GM23338 (cell line): ENCODE measurements at regions not wholly inside any gene's neighbourhood (a gene's known extent, or its start where the extent isn't known, plus 50 kb on each side); places are given as distances from the start of the nearest gene placed in this dataset.

Experiments
- ATAC-seq: fragments of 200-7000 bp; cut with Tn5 transposase; 3 replicates; pipeline ENCODE4 v1.9.1; 2020
- DNase-seq: peaks from one replicate; pipeline ENCODE4 v3.0.0-alpha.2; 2015; ENCODE audit warnings: low spot score
- H2AFZ ChIP-seq: fragments of 200-600 bp; sonication (generic); 2 replicates; pipeline ENCODE4 v1.8.0; 2016; ENCODE audit warnings: antibody characterized with exemption, mild to moderate bottlenecking, moderate library complexity
- H3F3A ChIP-seq: fragments of 200-600 bp; sonication (generic); replicated peaks from 2 replicates; pipeline ENCODE4 v1.8.0; 2017; ENCODE audit warnings: antibody characterized with exemption, mixed run types, low read depth
- H3K27ac ChIP-seq: fragments of 200-600 bp; sonication (generic); 2 replicates; pipeline ENCODE4 v1.6.1; 2016; ENCODE audit warnings: low read depth
- H3K27me3 ChIP-seq: fragments of 200-600 bp; sonication (generic); 2 replicates; pipeline ENCODE4 v1.8.0; 2016; ENCODE audit warnings: mild to moderate bottlenecking, mixed run types, moderate library complexity; ENCODE audit not compliant: insufficient read depth
- H3K36me3 ChIP-seq: fragments of 200-600 bp; sonication (generic); 2 replicates; pipeline ENCODE4 v1.8.0; 2016; ENCODE audit warnings: mild to moderate bottlenecking; ENCODE audit not compliant: insufficient read depth
- H3K4me1 ChIP-seq: fragments of 200-600 bp; sonication (generic); 2 replicates; pipeline ENCODE4 v1.8.0; 2016; ENCODE audit warnings: mild to moderate bottlenecking, moderate library complexity; ENCODE audit not compliant: insufficient read depth
- H3K4me2 ChIP-seq: fragments of 200-600 bp; sonication (generic); 2 replicates; pipeline ENCODE4 v1.7.1; 2017; ENCODE audit warnings: mixed run types
- H3K4me3 ChIP-seq: fragments of 200-600 bp; sonication (generic); 2 replicates; pipeline ENCODE4 v1.6.1; 2016; ENCODE audit warnings: mixed run types
- H3K79me2 ChIP-seq: fragments of 200-600 bp; sonication (generic); replicated peaks from 2 replicates; pipeline ENCODE4 v1.8.0; 2017; ENCODE audit warnings: mild to moderate bottlenecking; ENCODE audit not compliant: insufficient read depth
- H3K9me2 ChIP-seq: fragments of 200-600 bp; sonication (generic); 2 replicates; pipeline ENCODE4 v1.8.0; 2017; ENCODE audit not compliant: insufficient read depth
- H4K20me1 ChIP-seq: fragments of 200-600 bp; sonication (generic); replicated peaks from 2 replicates; pipeline ENCODE4 v1.8.0; 2017; ENCODE audit warnings: mild to moderate bottlenecking; ENCODE audit not compliant: insufficient read depth
- H3K27ac Mint-ChIP-seq: 2 replicates; pipeline ENCODE4 v1.8.0; 2020; ENCODE audit warnings: inconsistent platforms, mild to moderate bottlenecking, moderate library complexity, mixed read lengths
- H3K27me3 Mint-ChIP-seq: 3 replicates; pipeline ENCODE4 v1.8.0; 2022; ENCODE audit warnings: low read depth, mild to moderate bottlenecking, moderate library complexity, mixed read lengths, inconsistent platforms; ENCODE audit not compliant: insufficient read depth, poor library complexity
- H3K36me3 Mint-ChIP-seq: 3 replicates; pipeline ENCODE4 v1.8.0; 2021; ENCODE audit warnings: low read depth, mild to moderate bottlenecking, inconsistent platforms, moderate library complexity, mixed read lengths
- H3K4me1 Mint-ChIP-seq: 3 replicates; pipeline ENCODE4 v1.8.0; 2020; ENCODE audit warnings: mild to moderate bottlenecking, inconsistent platforms, mixed read lengths
- H3K4me3 Mint-ChIP-seq: 3 replicates; pipeline ENCODE4 v1.8.0; 2021; ENCODE audit warnings: moderate library complexity, mild to moderate bottlenecking, inconsistent platforms, mixed read lengths
- H3K9me3 Mint-ChIP-seq: 3 replicates; pipeline ENCODE4 v1.8.0; 2020; ENCODE audit warnings: moderate library complexity, mild to moderate bottlenecking, inconsistent platforms, mixed read lengths
- CREB1 ChIP-seq: fragments of 250-450 bp; sonication (Bioruptor Pico); IDR thresholded peaks from 2 replicates; pipeline ENCODE4 v1.5.0; 2020; ENCODE audit warnings: low read depth, mild to moderate bottlenecking, moderate library complexity
- EZH2phosphoT487 ChIP-seq: fragments of 200-600 bp; sonication (generic); IDR thresholded peaks from one replicate; pipeline ENCODE4 v1.8.1; 2018; ENCODE audit warnings: antibody characterized with exemption; ENCODE audit not compliant: unreplicated experiment
- NANOG ChIP-seq: IDR thresholded peaks from 2 replicates; pipeline ENCODE4 v1.6.1; 2016; ENCODE audit warnings: antibody characterized with exemption, borderline replicate concordance
- POLR2AphosphoS5 ChIP-seq: IDR thresholded peaks from 2 replicates; pipeline ENCODE4 v1.6.1; 2016; ENCODE audit warnings: antibody characterized with exemption, low read depth
- STAT1 ChIP-seq: IDR thresholded peaks from one replicate; pipeline ENCODE4 v1.6.1; 2016; ENCODE audit warnings: antibody characterized with exemption; ENCODE audit not compliant: unreplicated experiment
- ZNF114 ChIP-seq: fragments of 250-450 bp; sonication (Bioruptor Pico); IDR thresholded peaks from 2 replicates; pipeline ENCODE4 v1.5.0; 2020; ENCODE audit warnings: mild to moderate bottlenecking, moderate library complexity
- ZNF331 ChIP-seq: fragments of 250-450 bp; sonication (Bioruptor Pico); IDR thresholded peaks from 2 replicates; pipeline ENCODE4 v1.5.0; 2020; ENCODE audit warnings: low read depth, mild to moderate bottlenecking, moderate library complexity
- TF ChIP-seq, protein P1 (sequence below), 2 experiments: fragments of 200-600 bp in 1 of 2; sonication (generic) in 1 of 2; conservative IDR thresholded peaks; 2 replicates each; pipeline versions ENCODE4 v1.5.1 to v1.6.1; 2016 to 2017; ENCODE audit warnings: antibody characterized with exemption in 2 of 2, low read depth in 2 of 2, mild to moderate bottlenecking in 2 of 2, moderate library complexity in 1 of 2
- TF ChIP-seq, protein P2 (sequence below): fragments of 250-450 bp; sonication (Bioruptor Pico); IDR thresholded peaks from 2 replicates; pipeline ENCODE4 v1.5.0; 2020; ENCODE audit warnings: mild to moderate bottlenecking, moderate library complexity
- TF ChIP-seq, protein P3 (sequence below): IDR thresholded peaks from 2 replicates; pipeline ENCODE4 v1.6.1; 2016; ENCODE audit warnings: antibody characterized with exemption

DNA sequence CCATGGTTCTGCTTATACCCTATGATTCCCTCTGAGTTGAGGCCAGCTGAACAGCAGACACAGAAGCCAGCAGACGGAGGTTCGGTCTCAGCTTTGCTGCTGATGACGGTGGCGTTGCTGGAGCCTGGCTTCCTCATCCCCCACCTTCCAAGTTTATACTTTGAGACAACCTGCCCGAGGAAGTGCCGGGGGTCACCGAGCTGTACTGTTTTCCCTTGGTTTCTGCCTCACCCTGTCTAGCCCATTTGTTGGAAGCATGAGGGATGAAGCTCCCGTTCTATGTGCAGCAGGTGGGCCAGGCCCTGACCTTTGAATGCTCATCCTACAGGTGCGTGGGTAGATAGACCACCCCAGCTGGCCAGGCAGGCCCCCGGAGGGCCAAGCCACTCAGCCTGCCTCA, 117.3 kb downstream of the MYCN start (continued):
- TF ChIP-seq CREB1 (CRISPR knock-in tag) (no peak), ZNF114 (CRISPR knock-in tag) (no peak), STAT1 (no peak)
- TF ChIP-seq, protein P1, sequence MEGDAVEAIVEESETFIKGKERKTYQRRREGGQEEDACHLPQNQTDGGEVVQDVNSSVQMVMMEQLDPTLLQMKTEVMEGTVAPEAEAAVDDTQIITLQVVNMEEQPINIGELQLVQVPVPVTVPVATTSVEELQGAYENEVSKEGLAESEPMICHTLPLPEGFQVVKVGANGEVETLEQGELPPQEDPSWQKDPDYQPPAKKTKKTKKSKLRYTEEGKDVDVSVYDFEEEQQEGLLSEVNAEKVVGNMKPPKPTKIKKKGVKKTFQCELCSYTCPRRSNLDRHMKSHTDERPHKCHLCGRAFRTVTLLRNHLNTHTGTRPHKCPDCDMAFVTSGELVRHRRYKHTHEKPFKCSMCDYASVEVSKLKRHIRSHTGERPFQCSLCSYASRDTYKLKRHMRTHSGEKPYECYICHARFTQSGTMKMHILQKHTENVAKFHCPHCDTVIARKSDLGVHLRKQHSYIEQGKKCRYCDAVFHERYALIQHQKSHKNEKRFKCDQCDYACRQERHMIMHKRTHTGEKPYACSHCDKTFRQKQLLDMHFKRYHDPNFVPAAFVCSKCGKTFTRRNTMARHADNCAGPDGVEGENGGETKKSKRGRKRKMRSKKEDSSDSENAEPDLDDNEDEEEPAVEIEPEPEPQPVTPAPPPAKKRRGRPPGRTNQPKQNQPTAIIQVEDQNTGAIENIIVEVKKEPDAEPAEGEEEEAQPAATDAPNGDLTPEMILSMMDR (conservative IDR thresholded peaks at IDR 0.05; ENCODE audit: low read depth in 2 of 2), result no peak

DNA sequence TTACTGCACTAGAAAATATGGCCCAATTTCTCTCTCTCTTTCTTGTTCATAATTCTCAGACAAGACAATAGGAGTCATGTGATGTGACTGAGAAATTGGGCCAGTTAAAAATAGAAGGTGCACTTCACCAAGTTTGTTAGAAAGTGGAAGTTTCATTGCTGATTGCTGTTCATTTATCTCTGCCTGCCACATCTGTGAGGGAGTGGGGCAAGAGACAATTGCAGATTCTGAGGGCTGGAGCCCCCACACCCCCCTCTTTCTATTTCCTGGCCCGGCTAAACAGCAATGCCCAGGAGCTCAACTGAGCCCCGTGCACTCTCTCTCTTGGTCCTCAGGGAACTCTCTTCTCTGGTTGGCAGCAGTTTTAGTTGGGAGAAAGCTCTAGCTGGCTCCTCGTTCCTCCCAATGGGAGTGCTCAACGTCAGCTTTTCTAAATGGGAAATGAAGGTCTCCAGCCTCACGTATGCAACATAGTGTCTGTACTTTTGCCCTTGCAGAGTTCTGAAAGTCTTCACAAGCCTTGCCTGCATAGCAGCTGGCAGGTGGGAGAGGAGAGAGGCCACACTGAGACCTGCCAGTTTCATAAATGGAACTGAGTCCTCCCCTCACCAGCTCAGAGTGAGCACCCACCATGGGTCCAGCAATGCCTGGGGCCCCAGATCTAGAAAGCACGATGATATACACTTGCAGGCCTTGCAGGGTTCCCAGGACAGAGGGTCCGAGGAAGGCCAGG, 115.7 kb downstream of the MYCN start:
- Mint-ChIP-seq H3K36me3 (no peaks in the 10 kb centered on the region), H3K4me3 (no peak overlapping the region), H3K27me3 (peaks cover 1% of the 10 kb centered on the region), H3K4me1 (peaks cover 12% of the 10 kb centered on the region), H3K9me3 (peaks cover 6% of the 10 kb centered on the region), H3K27ac (peak overlapping the region; percentile 5)
- DNase-seq, result no peak
- Histone ChIP-seq H3K27ac (no peak overlapping the region), H3K79me2 (no peaks in the 10 kb centered on the region), H3K27me3 (no peaks in the 10 kb centered on the region), H3K9me2 (peaks cover 9% of the 10 kb centered on the region), H3F3A (no peaks in the 10 kb centered on the region), H3K4me2 (0 out of 2 replicates have a peak overlapping the region, but pooled peaks have one; percentile 2), H4K20me1 (no peaks in the 10 kb centered on the region), H3K4me3 (no peak overlapping the region), H2AFZ (peak overlapping the region; percentile 11), H3K36me3 (no peaks in the 10 kb centered on the region), H3K4me1 (peaks cover 10% of the 10 kb centered on the region)
- ATAC-seq, result no peak
- TF ChIP-seq, protein P2, sequence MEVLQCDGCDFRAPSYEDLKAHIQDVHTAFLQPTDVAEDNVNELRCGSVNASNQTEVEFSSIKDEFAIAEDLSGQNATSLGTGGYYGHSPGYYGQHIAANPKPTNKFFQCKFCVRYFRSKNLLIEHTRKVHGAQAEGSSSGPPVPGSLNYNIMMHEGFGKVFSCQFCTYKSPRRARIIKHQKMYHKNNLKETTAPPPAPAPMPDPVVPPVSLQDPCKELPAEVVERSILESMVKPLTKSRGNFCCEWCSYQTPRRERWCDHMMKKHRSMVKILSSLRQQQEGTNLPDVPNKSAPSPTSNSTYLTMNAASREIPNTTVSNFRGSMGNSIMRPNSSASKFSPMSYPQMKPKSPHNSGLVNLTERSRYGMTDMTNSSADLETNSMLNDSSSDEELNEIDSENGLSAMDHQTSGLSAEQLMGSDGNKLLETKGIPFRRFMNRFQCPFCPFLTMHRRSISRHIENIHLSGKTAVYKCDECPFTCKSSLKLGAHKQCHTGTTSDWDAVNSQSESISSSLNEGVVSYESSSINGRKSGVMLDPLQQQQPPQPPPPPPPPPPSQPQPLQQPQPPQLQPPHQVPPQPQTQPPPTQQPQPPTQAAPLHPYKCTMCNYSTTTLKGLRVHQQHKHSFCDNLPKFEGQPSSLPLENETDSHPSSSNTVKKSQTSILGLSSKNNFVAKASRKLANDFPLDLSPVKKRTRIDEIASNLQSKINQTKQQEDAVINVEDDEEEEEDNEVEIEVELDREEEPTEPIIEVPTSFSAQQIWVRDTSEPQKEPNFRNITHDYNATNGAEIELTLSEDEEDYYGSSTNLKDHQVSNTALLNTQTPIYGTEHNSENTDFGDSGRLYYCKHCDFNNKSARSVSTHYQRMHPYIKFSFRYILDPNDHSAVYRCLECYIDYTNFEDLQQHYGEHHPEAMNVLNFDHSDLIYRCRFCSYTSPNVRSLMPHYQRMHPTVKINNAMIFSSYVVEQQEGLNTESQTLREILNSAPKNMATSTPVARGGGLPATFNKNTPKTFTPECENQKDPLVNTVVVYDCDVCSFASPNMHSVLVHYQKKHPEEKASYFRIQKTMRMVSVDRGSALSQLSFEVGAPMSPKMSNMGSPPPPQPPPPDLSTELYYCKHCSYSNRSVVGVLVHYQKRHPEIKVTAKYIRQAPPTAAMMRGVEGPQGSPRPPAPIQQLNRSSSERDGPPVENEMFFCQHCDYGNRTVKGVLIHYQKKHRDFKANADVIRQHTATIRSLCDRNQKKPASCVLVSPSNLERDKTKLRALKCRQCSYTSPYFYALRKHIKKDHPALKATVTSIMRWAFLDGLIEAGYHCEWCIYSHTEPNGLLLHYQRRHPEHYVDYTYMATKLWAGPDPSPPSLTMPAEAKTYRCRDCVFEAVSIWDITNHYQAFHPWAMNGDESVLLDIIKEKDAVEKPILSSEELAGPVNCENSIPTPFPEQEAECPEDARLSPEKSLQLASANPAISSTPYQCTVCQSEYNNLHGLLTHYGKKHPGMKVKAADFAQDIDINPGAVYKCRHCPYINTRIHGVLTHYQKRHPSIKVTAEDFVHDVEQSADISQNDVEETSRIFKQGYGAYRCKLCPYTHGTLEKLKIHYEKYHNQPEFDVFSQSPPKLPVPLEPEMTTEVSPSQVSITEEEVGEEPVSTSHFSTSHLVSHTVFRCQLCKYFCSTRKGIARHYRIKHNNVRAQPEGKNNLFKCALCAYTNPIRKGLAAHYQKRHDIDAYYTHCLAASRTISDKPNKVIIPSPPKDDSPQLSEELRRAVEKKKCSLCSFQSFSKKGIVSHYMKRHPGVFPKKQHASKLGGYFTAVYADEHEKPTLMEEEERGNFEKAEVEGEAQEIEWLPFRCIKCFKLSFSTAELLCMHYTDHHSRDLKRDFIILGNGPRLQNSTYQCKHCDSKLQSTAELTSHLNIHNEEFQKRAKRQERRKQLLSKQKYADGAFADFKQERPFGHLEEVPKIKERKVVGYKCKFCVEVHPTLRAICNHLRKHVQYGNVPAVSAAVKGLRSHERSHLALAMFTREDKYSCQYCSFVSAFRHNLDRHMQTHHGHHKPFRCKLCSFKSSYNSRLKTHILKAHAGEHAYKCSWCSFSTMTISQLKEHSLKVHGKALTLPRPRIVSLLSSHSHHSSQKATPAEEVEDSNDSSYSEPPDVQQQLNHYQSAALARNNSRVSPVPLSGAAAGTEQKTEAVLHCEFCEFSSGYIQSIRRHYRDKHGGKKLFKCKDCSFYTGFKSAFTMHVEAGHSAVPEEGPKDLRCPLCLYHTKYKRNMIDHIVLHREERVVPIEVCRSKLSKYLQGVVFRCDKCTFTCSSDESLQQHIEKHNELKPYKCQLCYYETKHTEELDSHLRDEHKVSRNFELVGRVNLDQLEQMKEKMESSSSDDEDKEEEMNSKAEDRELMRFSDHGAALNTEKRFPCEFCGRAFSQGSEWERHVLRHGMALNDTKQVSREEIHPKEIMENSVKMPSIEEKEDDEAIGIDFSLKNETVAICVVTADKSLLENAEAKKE (CRISPR knock-in tag), result no peak
- no peak for TF ChIP-seq ZNF331 (CRISPR knock-in tag)
- TF ChIP-seq, protein P1 (conservative IDR thresholded peaks at IDR 0.05; ENCODE audit: low read depth in 2 of 2), result no peak
- no peak for TF ChIP-seq CREB1 (CRISPR knock-in tag)
- TF ChIP-seq, protein P3, sequence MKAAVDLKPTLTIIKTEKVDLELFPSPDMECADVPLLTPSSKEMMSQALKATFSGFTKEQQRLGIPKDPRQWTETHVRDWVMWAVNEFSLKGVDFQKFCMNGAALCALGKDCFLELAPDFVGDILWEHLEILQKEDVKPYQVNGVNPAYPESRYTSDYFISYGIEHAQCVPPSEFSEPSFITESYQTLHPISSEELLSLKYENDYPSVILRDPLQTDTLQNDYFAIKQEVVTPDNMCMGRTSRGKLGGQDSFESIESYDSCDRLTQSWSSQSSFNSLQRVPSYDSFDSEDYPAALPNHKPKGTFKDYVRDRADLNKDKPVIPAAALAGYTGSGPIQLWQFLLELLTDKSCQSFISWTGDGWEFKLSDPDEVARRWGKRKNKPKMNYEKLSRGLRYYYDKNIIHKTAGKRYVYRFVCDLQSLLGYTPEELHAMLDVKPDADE, result no peak
- TF ChIP-seq ZNF114 (CRISPR knock-in tag), result no peak
- TF ChIP-seq EZH2phosphoT487, result no peak
- no peak for TF ChIP-seq STAT1
- no peak for TF ChIP-seq POLR2AphosphoS5
- TF ChIP-seq NANOG, result no peak
